SK-N-SH (cell line): ENCODE measurements at regions not wholly inside any gene's neighbourhood (a gene's known extent, or its start where the extent isn't known, plus 50 kb on each side); places are given as distances from the start of the nearest gene placed in this dataset.

Experiments used
- CTCF ChIP-seq: fragments of 200-600 bp; sonication (generic); IDR thresholded peaks from 2 replicates; pipeline ENCODE4 v1.6.1; 2017; ENCODE audit warnings: antibody characterized with exemption, mild to moderate bottlenecking, moderate library complexity
- EP300 ChIP-seq, 2 experiments: IDR thresholded peaks; 2 replicates each; pipeline versions ENCODE4 v1.4.0 to v1.6.1; 2012; ENCODE audit warnings: borderline replicate concordance in 1 of 2, low read depth in 1 of 2, low read length in 1 of 2
- EZH2phosphoT487 ChIP-seq: fragments of 200-600 bp; sonication (generic); IDR thresholded peaks from 2 replicates; pipeline ENCODE4 v1.6.1; 2017; ENCODE audit warnings: low read depth, mixed run types, mild to moderate bottlenecking, antibody characterized with exemption, moderate library complexity, borderline replicate concordance
- FOXM1 ChIP-seq: IDR thresholded peaks from 2 replicates; pipeline ENCODE4 v1.4.0; 2012; ENCODE audit warnings: low read depth, mild to moderate bottlenecking
- GABPA ChIP-seq: IDR thresholded peaks from 2 replicates; pipeline ENCODE4 v1.4.0; 2012; ENCODE audit warnings: low read depth, mild to moderate bottlenecking
- JUND ChIP-seq: IDR thresholded peaks from 2 replicates; pipeline ENCODE4 v1.4.0; 2012
- MEF2A ChIP-seq: IDR thresholded peaks from 2 replicates; pipeline ENCODE4 v1.4.0; 2012; ENCODE audit warnings: low read depth, borderline replicate concordance
- MXI1 ChIP-seq: IDR thresholded peaks from 2 replicates; pipeline ENCODE4 v1.6.1; 2012; ENCODE audit warnings: mild to moderate bottlenecking, low read depth, low read length, improper control_type of control experiment
- NFIC ChIP-seq: IDR thresholded peaks from 2 replicates; pipeline ENCODE4 v1.4.0; 2012; ENCODE audit warnings: borderline replicate concordance
- POLR2AphosphoS5 ChIP-seq: IDR thresholded peaks from 2 replicates; pipeline ENCODE4 v1.6.1; 2012; ENCODE audit warnings: low read depth, low read length
- REST ChIP-seq: IDR thresholded peaks from 2 replicates; pipeline ENCODE4 v1.6.1; 2012; ENCODE audit warnings: mild to moderate bottlenecking, low read depth, low read length, moderate library complexity
- RXRA ChIP-seq: IDR thresholded peaks from 2 replicates; pipeline ENCODE4 v1.4.0; 2012; ENCODE audit warnings: low read depth, mild to moderate bottlenecking, borderline replicate concordance
- TCF12 ChIP-seq: IDR thresholded peaks from 2 replicates; pipeline ENCODE4 v1.4.0; 2012

- TF ChIP-seq CTCF (no peak), REST (no peak), MEF2A (no peak), FOXM1 (no peak), EZH2phosphoT487 (no peak), GABPA (no peak), JUND (no peak), POLR2AphosphoS5 (no peak), NFIC (no peak), TCF12 (no peak), MXI1 (no peak), EP300 (IDR thresholded peaks at IDR 0.05; ENCODE audit: borderline replicate concordance in 1 of 2, low read depth in 1 of 2, low read length in 1 of 2) (no peak), RXRA (no peak)
These were observed 626.6 kb upstream of the SGCD start for GRCh38 chr5:155700333-155700732.
